GM21723 (cell line): ENCODE measurements at regions not wholly inside any gene's neighbourhood (a gene's known extent, or its start where the extent isn't known, plus 50 kb on each side); places are given as distances from the start of the nearest gene placed in this dataset.
A peak's percentile ranks its signal among the peaks of the same experiment; 100 is the strongest.

Experiments used
- ATAC-seq: cut with Tn5 transposase; IDR thresholded peaks from one replicate; pipeline ENCODE4 v1.9.1; 2021; ENCODE audit warnings: mild to moderate bottlenecking, moderate library complexity; ENCODE audit not compliant: unreplicated experiment

DNA sequence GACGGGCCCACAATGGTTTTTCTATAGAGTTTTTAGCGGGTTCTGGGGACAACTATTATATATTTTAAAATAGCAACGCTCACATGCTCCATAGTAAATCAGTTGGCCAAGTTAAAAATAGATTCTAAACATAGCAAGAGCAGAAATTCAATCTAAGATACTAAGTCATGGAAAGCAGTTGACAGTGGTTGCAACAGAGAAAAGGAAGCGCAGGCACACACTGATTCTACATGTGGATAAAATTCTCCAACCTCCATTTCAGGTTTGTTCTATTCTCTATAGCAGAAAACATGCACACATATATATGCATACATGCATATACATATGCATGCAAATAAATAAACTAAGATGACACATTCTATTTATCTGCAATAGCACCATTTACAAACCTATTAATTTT, 89.6 kb upstream of the HNRNPU start:
- no peak for ATAC-seq

DNA sequence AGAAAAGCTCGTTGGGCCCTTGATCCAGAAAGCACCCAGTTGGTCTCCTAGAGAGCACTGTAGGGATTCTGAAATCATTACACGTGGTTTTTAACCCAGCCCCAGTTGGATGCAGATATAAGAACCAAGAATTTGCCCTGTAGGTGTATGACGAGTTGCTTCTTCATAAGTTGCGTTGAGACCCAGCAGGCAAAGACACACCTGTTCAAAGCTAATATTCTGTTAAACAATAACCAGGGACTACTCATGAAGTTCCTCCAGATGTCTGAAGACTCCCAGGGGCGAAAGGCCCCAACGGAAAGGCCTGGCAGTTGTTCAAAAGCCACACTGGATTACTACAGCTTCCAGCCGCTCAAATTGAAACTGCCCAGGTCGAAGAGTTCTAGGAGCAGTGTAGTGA, 88.6 kb upstream of the HNRNPU start:
- peak; percentile 81 for ATAC-seq

DNA sequence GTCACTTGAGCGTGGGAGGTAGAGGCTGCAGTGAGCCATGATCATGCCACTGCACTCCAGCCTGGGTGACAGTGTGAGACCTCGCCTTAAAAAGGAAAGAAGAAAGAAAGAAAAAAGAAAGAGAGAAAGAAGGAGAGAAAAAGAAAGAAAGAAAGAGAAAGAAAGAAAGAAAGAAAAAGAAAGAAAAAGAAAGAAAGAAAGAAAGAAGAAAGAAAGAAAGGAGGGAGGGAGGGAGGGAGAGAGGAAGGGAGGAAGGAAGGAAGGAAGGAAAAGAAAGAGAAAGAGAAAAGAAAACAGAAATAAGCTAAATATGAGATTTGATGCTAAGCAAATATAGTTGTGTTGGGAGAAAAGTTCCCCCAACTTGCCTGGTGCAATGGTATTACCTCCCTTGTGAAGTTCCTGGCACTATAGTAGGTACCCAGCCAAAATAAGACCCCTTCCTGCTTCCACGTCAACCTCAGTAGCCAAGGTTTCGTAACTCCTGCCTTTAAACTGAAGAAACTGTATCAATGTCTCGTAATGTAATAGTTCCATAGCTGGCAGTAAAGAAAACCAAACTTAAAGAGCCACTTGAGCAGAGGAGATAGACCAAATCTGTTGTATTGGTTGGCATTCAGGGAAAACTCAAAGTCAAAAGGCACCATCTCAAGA, 88.1 kb upstream of the HNRNPU start:
- ATAC-seq, result no peak

DNA sequence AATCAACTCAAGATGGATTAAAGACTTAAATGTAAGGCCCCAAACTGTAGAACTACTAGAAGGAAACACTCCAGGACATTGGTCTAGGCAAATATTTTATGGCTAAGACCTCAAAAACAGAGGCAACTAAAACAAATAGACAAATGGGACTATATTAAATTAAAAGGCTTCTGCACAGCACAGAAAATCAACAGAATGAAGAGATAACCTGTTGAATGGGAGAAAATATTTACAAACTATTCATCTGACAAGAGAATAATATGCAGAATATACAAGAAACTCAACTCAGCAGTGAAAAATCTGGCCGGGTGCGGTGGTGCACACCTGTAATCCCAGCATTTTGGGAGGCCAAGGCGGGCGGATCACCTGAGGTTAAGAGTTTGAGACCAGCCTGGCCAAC, 84.1 kb upstream of the HNRNPU start:
- ATAC-seq, result no peak

DNA sequence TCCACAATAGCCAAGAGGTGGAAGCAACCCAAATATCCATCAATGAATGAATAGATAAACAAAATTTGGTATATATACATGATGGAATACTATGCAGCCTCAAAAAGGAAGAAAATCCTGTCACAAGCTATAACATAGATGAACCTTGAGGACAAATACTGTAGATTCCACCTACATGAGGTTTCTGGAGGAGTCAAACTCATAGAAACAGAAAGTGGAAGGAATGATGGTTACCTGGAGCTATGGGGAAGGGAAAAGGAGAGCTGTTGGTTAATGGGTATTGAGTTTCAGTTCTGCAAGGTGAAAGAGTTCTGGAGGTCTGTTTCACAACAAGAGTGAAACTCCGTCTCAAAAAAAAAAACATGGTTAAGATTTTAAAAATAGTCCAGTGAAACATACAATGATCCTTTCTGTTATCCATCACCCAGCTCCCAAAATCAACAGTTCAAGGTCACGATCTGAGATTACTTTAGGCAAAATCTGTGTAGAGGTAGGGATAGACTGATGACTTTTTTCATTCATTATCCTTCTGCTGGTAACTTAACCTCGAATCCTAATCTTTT, 80.8 kb upstream of the HNRNPU start:
- peak; percentile 86 for ATAC-seq

DNA sequence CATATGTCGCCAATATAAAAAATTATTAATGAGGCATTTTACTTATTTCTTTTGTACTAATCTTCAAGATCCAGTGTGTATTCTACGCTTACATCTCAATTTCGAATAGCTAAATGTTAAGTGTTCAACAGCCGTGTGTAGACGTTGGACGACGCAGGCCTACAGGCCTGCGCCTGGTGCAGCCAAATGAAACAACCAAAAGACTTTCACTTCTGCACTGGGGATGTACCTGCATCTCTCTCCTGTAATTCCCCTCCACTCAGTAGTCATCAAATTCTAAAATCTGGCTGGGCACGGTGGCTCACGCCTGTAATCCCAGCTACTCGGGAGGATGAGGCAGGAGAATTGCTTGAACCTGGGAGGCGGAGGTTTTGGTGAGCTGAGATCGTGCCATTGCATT, 76.8 kb upstream of the HNRNPU start:
- ATAC-seq, result peak; percentile 81

DNA sequence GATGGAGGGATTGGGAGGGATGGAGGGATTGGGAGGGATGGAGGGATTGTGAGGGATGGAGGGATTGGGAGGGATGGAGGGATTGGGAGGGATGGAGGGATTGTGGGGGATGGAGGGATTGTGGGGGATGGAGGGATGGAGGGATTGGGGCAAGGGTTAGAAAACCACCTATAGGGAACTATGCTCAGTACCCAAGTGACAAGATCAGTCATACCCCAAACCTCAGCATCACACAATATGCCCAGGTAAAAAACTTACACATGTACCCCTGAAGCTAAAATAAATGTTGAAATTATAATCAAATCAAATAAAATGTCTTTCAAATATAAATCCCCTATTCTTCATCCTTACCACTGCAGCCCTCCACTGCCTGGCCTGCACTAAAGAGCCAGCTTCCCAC, 72.8 kb upstream of the HNRNPU start:
- no peak for ATAC-seq

DNA sequence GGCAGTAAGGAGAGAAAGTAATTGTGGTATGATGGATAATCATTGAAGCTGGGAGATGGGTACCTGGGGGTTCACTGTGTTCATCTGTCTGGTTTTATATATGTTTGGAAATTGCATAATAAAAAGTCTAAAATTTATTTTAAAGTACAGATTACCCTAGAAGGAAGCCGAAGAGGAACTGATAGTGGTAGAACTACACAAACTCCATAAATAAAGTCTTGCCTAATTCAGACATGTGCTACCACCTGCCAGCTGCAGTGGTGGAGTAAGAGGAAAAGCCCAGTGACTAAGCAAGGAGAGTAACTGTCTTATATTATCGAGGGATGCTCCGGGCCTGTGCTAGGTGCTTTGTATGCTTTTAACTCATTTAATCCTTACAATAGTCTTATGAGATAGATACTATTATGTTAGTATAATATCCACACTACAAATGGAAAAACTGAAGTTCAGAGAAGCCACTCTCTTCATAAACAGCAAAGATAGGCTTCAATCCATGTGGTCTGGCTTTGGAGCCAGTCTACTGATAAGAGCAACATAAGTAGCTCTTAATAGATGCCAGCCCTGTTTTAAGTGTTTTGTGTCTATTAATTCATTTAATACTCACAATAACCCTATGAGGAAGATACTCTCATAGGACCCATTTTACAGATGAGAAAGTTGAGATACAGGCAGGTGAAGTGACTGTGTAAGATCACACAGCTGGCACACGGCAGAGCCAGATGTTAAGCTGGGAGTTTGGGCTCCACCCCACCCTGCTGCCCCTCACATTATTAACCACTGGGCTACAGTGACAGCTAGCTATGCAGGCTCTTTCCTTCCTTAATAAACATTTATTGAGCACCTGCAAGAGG, 56.8 kb upstream of the HNRNPU start:
- peak; percentile 76 for ATAC-seq

DNA sequence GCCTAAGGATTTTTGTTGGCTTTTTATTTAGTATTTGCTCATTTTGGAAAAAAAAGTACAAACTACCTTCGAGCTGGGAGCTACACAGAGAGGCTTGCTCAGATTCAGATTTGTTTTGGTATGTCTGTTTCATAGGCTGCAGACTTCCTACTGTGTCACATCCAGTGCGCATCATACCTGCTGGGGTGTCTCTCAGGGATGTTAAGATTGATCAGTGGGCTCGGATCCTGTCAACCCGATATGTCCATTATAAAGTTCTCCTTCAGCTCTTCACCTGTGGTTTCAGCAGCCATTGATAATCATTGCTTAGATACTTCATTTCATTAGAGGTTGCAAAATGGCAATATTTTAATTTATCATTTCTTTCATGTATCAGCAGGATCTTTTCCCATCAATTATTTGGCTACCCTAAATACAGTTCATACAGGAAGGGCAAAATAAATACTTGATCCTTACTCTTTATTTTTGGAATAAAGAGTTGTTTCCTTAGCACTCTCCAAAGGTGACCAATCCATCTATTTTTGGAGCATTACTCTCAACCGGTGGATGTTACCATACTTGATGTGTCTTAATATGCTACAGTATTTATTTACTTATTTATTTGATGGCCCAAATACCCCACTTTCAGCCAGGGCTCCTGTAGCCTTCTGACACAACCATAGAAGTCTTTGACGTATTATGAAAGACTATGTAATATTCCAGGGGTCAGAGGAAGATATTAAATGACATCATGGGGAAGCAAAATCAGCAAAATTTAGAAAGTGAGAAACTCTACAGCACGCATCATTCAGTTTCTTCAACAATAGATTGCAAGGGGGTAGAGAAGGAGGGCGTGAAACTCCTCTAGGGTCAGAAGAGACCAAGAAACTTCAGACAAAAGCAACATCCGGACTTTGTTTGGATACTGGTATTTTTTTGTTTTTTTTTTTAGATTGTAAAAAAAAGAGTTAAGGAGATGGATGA, 55.3 kb upstream of the HNRNPU start:
- ATAC-seq, result no peak

DNA sequence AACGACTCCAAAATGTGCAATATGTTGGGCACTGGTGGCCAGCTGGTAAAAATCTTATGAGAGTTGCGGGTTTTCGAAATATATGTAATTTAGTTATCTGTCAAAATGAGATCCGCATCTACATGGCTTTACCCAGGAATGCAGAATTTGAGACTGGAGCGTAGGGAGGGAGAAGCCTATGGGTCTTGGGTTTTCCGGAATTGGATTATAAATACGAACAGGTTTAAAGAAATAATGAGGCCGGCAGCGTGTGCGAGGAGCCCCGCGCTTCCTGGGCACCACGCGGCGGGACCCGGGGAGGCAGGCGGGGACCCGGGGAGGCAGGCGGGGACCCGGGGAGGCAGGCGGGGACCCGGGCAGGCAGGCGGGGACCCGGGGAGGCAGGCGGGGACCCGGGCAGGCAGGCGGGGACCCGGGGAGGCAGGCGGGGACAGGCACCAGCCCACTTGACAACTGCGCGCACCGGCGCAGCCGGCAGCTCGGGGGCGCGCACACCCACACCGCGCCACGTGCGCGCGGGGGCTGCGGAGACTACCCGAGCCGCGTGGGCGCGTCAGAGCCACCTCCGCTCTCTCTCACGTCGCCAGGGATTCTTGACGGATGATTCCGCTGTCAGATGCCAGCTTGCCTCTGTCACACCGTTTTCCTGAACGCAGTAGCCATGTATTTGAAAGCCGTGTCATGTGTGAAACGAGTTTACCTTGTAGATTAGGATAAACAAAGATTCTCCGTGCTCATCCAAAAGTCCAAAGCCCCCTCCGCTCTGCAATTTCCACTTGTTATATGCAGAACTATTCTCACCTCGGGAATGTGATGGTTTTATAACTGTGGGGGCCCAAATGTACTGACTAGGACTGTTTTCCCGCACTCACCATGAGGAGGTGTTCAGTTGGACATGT, 54.3 kb upstream of the HNRNPU start:
- ATAC-seq, result peak; percentile 46

DNA sequence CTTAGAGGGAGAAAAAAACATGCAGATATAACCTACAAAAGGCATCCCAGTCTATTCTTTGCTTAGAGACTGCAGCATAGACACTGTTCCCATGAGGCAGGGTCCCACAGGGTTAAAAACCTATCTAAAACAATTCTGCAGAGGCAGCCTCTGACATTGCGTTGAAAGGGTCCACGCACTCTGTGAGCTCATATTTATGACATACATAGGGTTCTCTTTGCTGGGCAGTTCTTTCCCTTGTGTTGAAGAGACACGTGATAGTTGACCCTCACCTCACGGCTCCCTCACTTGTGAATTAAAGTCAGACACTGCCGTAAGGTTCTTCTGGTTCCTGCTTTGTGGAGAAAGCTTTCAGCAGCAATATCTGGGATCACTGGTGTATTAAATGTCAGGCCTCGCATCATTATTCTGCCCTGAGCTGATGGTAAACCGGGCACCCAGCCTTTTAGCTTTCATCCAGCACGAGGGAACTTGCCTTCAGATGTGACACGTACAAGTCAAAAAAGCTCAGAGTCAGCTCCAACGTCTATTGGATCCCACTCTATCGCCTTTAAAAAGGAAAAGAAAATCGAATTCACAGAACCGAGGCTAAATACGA, 52.8 kb upstream of the HNRNPU start:
- no peak for ATAC-seq

DNA sequence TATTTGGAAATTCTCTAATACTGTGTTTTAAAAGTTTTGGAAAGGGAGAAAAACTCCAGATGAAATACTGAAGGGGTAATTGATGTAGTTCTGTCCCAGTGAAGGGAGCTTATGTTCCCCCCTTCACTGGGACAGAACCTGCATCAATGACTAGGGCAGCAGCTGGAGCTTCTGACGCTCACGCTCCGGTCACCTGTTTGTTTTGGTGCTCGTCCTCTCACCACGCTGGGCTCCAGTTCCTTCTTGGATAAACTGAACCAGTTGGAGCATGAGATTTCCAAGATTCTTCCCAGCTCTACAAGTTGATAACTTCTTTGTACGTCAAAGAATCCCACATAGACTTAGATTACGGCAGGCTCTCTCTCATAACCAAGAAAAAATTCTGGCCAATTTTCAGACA, 51.4 kb upstream of the HNRNPU start:
- ATAC-seq, result no peak

DNA sequence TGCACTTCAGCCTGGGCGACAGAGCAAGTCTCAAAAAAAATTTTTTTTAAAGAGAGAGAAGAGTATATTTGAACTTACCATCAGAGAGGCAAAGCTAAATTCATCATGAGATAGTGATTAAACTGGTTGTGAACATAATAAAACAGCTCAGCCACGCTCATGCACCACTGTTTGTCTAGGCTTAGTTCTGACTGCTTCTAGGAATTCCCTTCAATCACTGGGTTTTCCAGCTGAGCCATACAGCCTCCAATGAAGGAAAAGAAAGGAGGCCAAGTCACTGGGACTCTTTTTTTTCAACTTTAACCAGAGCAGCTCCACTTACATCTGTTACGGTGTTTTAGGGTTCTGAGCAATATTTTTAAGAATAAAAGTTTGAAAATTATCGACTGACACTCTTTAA, 50.4 kb upstream of the HNRNPU start:
- ATAC-seq, result no peak
